HCT116 (cell line): ENCODE measurements at regions not wholly inside any gene's neighbourhood (a gene's known extent, or its start where the extent isn't known, plus 50 kb on each side); places are given as distances from the start of the nearest gene placed in this dataset.

Experiments used
- CTCF ChIP-seq, 3 experiments: fragments of 200-600 bp in 1 of 3; sonication (generic) in 1 of 3; IDR thresholded peaks in 2 of 3; conservative IDR thresholded peaks in 1 of 3; 2 replicates each; pipeline ENCODE4 v1.5.1; 2012 to 2017; ENCODE audit warnings: low read depth in 2 of 3, low read length in 2 of 3, antibody characterized with exemption in 1 of 3, borderline replicate concordance in 1 of 3, control low read depth in 1 of 3, mild to moderate bottlenecking in 1 of 3, mixed read lengths in 1 of 3, mixed run types in 1 of 3, moderate library complexity in 1 of 3; ENCODE audit not compliant: insufficient read depth in 1 of 3
- ELF1 ChIP-seq: IDR thresholded peaks from 2 replicates; pipeline ENCODE4 v1.6.1; 2012; ENCODE audit warnings: low read depth, borderline replicate concordance
- EZH2 ChIP-seq: fragments of 200-600 bp; sonication (generic); IDR thresholded peaks from 2 replicates; pipeline ENCODE4 v1.6.1; 2017; ENCODE audit warnings: antibody characterized with exemption, mixed run types
- FOSL1 ChIP-seq: IDR thresholded peaks from 2 replicates; pipeline ENCODE4 v1.6.1; 2012; ENCODE audit warnings: low read depth
- POLR2A ChIP-seq: IDR thresholded peaks from 2 replicates; pipeline ENCODE4 v1.7.0; 2011; ENCODE audit warnings: borderline replicate concordance; ENCODE audit not compliant: insufficient read depth, insufficient read length; ENCODE audit errors: extremely low read depth
- SP1 ChIP-seq: IDR thresholded peaks from 2 replicates; pipeline ENCODE4 v1.6.1; 2012; ENCODE audit warnings: low read depth
- TCF7L2 ChIP-seq: IDR thresholded peaks from 2 replicates; pipeline ENCODE4 v1.7.0; 2011; ENCODE audit warnings: borderline replicate concordance, inconsistent platforms; ENCODE audit not compliant: insufficient read depth, insufficient read length; ENCODE audit errors: extremely low read depth
- YY1 ChIP-seq: IDR thresholded peaks from 2 replicates; pipeline ENCODE4 v1.6.1; 2011; ENCODE audit warnings: low read length, low read depth, moderate library complexity, mild to moderate bottlenecking; ENCODE audit not compliant: insufficient replicate concordance; ENCODE audit errors: extremely low read depth
- TF ChIP-seq, protein P1 (sequence below): IDR thresholded peaks from 2 replicates; pipeline ENCODE4 v1.6.1; 2012; ENCODE audit warnings: low read depth

- TF ChIP-seq YY1 (no peak), CTCF (IDR thresholded peaks at IDR 0.05 in 2 of 3, conservative IDR thresholded peaks at IDR 0.05 in 1 of 3; ENCODE audit: borderline replicate concordance in 1 of 3, insufficient read depth in 1 of 3, low read depth in 2 of 3, low read length in 2 of 3) (no peak), EZH2 (no peak), ELF1 (no peak), FOSL1 (no peak), POLR2A (no peak), SP1 (no peak), TCF7L2 (no peak)
- TF ChIP-seq, protein P1, sequence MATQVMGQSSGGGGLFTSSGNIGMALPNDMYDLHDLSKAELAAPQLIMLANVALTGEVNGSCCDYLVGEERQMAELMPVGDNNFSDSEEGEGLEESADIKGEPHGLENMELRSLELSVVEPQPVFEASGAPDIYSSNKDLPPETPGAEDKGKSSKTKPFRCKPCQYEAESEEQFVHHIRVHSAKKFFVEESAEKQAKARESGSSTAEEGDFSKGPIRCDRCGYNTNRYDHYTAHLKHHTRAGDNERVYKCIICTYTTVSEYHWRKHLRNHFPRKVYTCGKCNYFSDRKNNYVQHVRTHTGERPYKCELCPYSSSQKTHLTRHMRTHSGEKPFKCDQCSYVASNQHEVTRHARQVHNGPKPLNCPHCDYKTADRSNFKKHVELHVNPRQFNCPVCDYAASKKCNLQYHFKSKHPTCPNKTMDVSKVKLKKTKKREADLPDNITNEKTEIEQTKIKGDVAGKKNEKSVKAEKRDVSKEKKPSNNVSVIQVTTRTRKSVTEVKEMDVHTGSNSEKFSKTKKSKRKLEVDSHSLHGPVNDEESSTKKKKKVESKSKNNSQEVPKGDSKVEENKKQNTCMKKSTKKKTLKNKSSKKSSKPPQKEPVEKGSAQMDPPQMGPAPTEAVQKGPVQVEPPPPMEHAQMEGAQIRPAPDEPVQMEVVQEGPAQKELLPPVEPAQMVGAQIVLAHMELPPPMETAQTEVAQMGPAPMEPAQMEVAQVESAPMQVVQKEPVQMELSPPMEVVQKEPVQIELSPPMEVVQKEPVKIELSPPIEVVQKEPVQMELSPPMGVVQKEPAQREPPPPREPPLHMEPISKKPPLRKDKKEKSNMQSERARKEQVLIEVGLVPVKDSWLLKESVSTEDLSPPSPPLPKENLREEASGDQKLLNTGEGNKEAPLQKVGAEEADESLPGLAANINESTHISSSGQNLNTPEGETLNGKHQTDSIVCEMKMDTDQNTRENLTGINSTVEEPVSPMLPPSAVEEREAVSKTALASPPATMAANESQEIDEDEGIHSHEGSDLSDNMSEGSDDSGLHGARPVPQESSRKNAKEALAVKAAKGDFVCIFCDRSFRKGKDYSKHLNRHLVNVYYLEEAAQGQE = no peak
Measured at GRCh38 chr3:88369337-88369736, 219.6 kb downstream of the C3orf38 start.
